ENCODE measurements at regions not wholly inside any gene's neighbourhood (a gene's known extent, or its start where the extent isn't known, plus 50 kb on each side); places are given as distances from the start of the nearest gene placed in this dataset.

GRCh38 chr4:58252656-58253055, 1142.5 kb upstream of the IGFBP7 start:
- TF ChIP-seq ESRRG (CRISPR knock-in tag; IDR thresholded peaks at IDR 0.05) (no peak), ZFP3 (CRISPR knock-in tag; IDR thresholded peaks at IDR 0.05) (no peak), PATZ1 (CRISPR knock-in tag; IDR thresholded peaks at IDR 0.05; ENCODE audit: borderline replicate concordance) (no peak), ZNF565 (CRISPR knock-in tag; conservative IDR thresholded peaks at IDR 0.05; ENCODE audit: low read depth) (no peak), RARB (CRISPR knock-in tag; IDR thresholded peaks at IDR 0.05) (no peak), TOX (CRISPR knock-in tag; IDR thresholded peaks at IDR 0.05; ENCODE audit: borderline replicate concordance) (no peak), ZNF8 (CRISPR knock-in tag; IDR thresholded peaks at IDR 0.05) (no peak), SNAI2 (CRISPR knock-in tag; IDR thresholded peaks at IDR 0.05) (no peak), ZNF70 (CRISPR knock-in tag; IDR thresholded peaks at IDR 0.05) (no peak), ZFP30 (CRISPR knock-in tag; IDR thresholded peaks at IDR 0.05) (no peak), TCF4 (CRISPR knock-in tag; IDR thresholded peaks at IDR 0.05; ENCODE audit: borderline replicate concordance) (no peak), ZC3H10 (CRISPR knock-in tag; IDR thresholded peaks at IDR 0.05) (no peak), TSHZ2 (CRISPR knock-in tag; IDR thresholded peaks at IDR 0.05) (no peak), CSRNP3 (CRISPR knock-in tag; IDR thresholded peaks at IDR 0.05) (no peak), GLIS3 (CRISPR knock-in tag; IDR thresholded peaks at IDR 0.05) (no peak), POU6F1 (CRISPR knock-in tag; IDR thresholded peaks at IDR 0.05; ENCODE audit: borderline replicate concordance, low read depth) (no peak), PPARA (CRISPR knock-in tag; IDR thresholded peaks at IDR 0.05; ENCODE audit: borderline replicate concordance) (no peak)
- ATAC-seq = no peak

GRCh38 chr4:58247792-58248191, 1137.6 kb upstream of the IGFBP7 start:
- TF ChIP-seq CREB5 (CRISPR knock-in tag; IDR thresholded peaks at IDR 0.05; ENCODE audit: low read depth) (no peak), GLIS3 (CRISPR knock-in tag; IDR thresholded peaks at IDR 0.05) (no peak)
- no peak for ATAC-seq

- no peak for ATAC-seq
Measured at GRCh38 chr4:58225460-58225859, 1115.3 kb upstream of the IGFBP7 start.

More at GRCh38 chr4:58225460-58225859, 1115.3 kb upstream of the IGFBP7 start:
- TF ChIP-seq TOX (CRISPR knock-in tag; IDR thresholded peaks at IDR 0.05; ENCODE audit: borderline replicate concordance) (no peak), ESRRG (CRISPR knock-in tag; IDR thresholded peaks at IDR 0.05) (no peak), ZNF70 (CRISPR knock-in tag; IDR thresholded peaks at IDR 0.05) (no peak), BACH2 (CRISPR knock-in tag; IDR thresholded peaks at IDR 0.05; ENCODE audit: borderline replicate concordance) (no peak), PATZ1 (CRISPR knock-in tag; IDR thresholded peaks at IDR 0.05; ENCODE audit: borderline replicate concordance) (no peak), POU6F1 (CRISPR knock-in tag; IDR thresholded peaks at IDR 0.05; ENCODE audit: borderline replicate concordance, low read depth) (no peak), ISL1 (CRISPR knock-in tag; IDR thresholded peaks at IDR 0.05) (no peak), ZFP3 (CRISPR knock-in tag; IDR thresholded peaks at IDR 0.05) (no peak), ARNTL (CRISPR knock-in tag; IDR thresholded peaks at IDR 0.05; ENCODE audit: borderline replicate concordance, low read depth) (no peak)

Data from SK-N-SH treated with all-trans-retinoic acid at 6 μM for 48 hours (cell line).